Caco-2 (cell line): ENCODE measurements at regions not wholly inside any gene's neighbourhood (a gene's known extent, or its start where the extent isn't known, plus 50 kb on each side); places are given as distances from the start of the nearest gene placed in this dataset.

Experiments
- BruUV-seq: library from RNA; stranded (reverse); fragments of 400-500 nt; replicated peaks from 2 replicates; lab custom pipeline; 2021; lab: Mats Ljungman, UMichigan
- CTCF ChIA-PET: fragments of 300-600 bp; sonication (Branson Sonifier 250); formaldehyde crosslinking; loops from one replicate; lab custom pipeline; 2022; ENCODE audit warnings: antibody characterized with exemption; lab: Charles Lee
- POLR2A ChIA-PET: fragments of 300-600 bp; sonication (Branson Sonifier 250); formaldehyde crosslinking; loops from one replicate; lab custom pipeline; 2022; ENCODE audit warnings: antibody characterized with exemption; lab: Charles Lee
- DNase-seq, 2 experiments: peaks; one replicate each; pipeline versions ENCODE4 v3.0.0 to v3.0.0-alpha.2; 2020 to 2022
- H3K27me3 ChIP-seq: replicated peaks from 2 replicates; pipeline ENCODE4 v1.6.0; 2011; ENCODE audit warnings: low read length; ENCODE audit not compliant: control insufficient read depth, insufficient read depth
- H3K36me3 ChIP-seq: 2 replicates; pipeline ENCODE4 v1.5.1; 2011; ENCODE audit warnings: low read length; ENCODE audit not compliant: control insufficient read depth, insufficient read depth
- H3K4me1 ChIP-seq: fragments of 250-450 bp; sonication (Bioruptor Pico); 2 replicates; pipeline ENCODE4 v1.5.1; 2020; ENCODE audit warnings: mild to moderate bottlenecking
- H3K4me3 ChIP-seq: 2 replicates; pipeline ENCODE4 v1.5.1; 2011; ENCODE audit warnings: low read depth, mild to moderate bottlenecking, control low read depth, low read length
- H3K9me3 ChIP-seq: fragments of 250-450 bp; sonication (Bioruptor Pico); 2 replicates; pipeline ENCODE4 v1.5.1; 2020; ENCODE audit warnings: mild to moderate bottlenecking, moderate library complexity
- H3K27ac Mint-ChIP-seq: one replicate; pipeline ENCODE4 v1.8.0; 2022; ENCODE audit warnings: mixed read lengths; ENCODE audit not compliant: unreplicated experiment
- H3K27me3 Mint-ChIP-seq: one replicate; pipeline ENCODE4 v1.8.0; 2022; ENCODE audit warnings: mixed read lengths; ENCODE audit not compliant: insufficient read depth, unreplicated experiment
- H3K36me3 Mint-ChIP-seq: one replicate; pipeline ENCODE4 v1.8.0; 2022; ENCODE audit warnings: mild to moderate bottlenecking, mixed read lengths; ENCODE audit not compliant: insufficient read depth, unreplicated experiment
- H3K4me1 Mint-ChIP-seq: one replicate; pipeline ENCODE4 v1.8.0; 2022; ENCODE audit warnings: low read depth, mixed read lengths; ENCODE audit not compliant: unreplicated experiment
- H3K4me3 Mint-ChIP-seq: one replicate; pipeline ENCODE4 v1.8.0; 2022; ENCODE audit warnings: mild to moderate bottlenecking, moderate library complexity, mixed read lengths; ENCODE audit not compliant: unreplicated experiment
- H3K9me3 Mint-ChIP-seq: one replicate; pipeline ENCODE4 v1.8.0; 2022; ENCODE audit warnings: mixed read lengths; ENCODE audit not compliant: unreplicated experiment
- intact Hi-C: fragments of 100-400 bp; cut with micrococcal nuclease; formaldehyde crosslinking; loops from one replicate; pipeline ENCODE4 v1.10.0; 2022; ENCODE audit not compliant: unreplicated experiment
- TF ChIP-seq, protein P1 (sequence below), 2 experiments: fragments of 200-600 bp in 1 of 2; IDR thresholded peaks; 1 replicate in 1 of 2; 2 replicates in 1 of 2; pipeline versions ENCODE4 v1.5.1 to v1.8.0; 2011 to 2022; ENCODE audit warnings: antibody characterized with exemption in 1 of 2, control low read depth in 1 of 2, inconsistent platforms in 1 of 2, low read depth in 1 of 2, low read length in 1 of 2, mild to moderate bottlenecking in 1 of 2, moderate library complexity in 1 of 2; ENCODE audit not compliant: insufficient read depth in 1 of 2, severe bottlenecking in 1 of 2, unreplicated experiment in 1 of 2

DNA sequence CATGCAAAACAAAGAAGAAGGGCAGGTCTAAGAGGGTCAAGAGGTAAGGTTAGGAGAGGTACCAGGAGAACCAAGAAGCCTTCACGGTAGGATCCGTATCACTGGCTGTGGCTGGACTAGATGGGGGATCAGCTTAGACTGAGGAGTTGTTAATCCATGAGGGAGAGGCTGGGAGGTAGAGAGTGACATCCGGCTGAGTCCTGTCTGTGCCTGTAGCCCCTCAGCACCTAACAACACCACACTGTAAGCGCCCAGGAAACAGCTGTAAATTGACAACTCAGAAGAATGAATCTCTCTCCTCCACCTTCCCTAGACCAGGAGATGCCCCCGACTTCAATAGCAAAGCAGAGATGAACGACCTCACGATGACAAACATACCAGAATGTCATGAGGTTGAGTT, 199.4 kb upstream of the RPL38 start:
- DNase-seq: no peak
- Histone ChIP-seq H3K4me3 (no peak overlapping the region), H3K9me3 (no peaks in the 10 kb centered on the region), H3K36me3 (no peaks in the 10 kb centered on the region), H3K4me1 (peaks cover 8% of the 10 kb centered on the region; the same call in 1 of the 2 replicates), H3K27me3 (no peaks in the 10 kb centered on the region; the same call in 1 of the 2 replicates)
- H3K36me3 Mint-ChIP-seq: no peaks in the 10 kb centered on the region
- no peak overlapping the region for H3K27ac Mint-ChIP-seq
- peaks cover 7% of the 10 kb centered on the region for H3K4me1 Mint-ChIP-seq
- TF ChIP-seq, protein P1, sequence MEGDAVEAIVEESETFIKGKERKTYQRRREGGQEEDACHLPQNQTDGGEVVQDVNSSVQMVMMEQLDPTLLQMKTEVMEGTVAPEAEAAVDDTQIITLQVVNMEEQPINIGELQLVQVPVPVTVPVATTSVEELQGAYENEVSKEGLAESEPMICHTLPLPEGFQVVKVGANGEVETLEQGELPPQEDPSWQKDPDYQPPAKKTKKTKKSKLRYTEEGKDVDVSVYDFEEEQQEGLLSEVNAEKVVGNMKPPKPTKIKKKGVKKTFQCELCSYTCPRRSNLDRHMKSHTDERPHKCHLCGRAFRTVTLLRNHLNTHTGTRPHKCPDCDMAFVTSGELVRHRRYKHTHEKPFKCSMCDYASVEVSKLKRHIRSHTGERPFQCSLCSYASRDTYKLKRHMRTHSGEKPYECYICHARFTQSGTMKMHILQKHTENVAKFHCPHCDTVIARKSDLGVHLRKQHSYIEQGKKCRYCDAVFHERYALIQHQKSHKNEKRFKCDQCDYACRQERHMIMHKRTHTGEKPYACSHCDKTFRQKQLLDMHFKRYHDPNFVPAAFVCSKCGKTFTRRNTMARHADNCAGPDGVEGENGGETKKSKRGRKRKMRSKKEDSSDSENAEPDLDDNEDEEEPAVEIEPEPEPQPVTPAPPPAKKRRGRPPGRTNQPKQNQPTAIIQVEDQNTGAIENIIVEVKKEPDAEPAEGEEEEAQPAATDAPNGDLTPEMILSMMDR (IDR thresholded peaks at IDR 0.05; ENCODE audit: insufficient read depth in 1 of 2, low read depth in 1 of 2, low read length in 1 of 2, severe bottlenecking in 1 of 2, unreplicated experiment in 1 of 2): no peak
- no peaks in the 10 kb centered on the region for H3K27me3 Mint-ChIP-seq
- no TSS peak for BruUV-seq
- ChIA-PET CTCF (interaction anchor here (0.6 kb wide), 1 partner anchor 536 kb away, joined by 3 read pairs; no protein-coding TSS in a partner anchor), POLR2A (no interaction called here)
- intact Hi-C loops: no loop called here
- no peak overlapping the region for H3K4me3 Mint-ChIP-seq
- no peaks in the 10 kb centered on the region for H3K9me3 Mint-ChIP-seq

DNA sequence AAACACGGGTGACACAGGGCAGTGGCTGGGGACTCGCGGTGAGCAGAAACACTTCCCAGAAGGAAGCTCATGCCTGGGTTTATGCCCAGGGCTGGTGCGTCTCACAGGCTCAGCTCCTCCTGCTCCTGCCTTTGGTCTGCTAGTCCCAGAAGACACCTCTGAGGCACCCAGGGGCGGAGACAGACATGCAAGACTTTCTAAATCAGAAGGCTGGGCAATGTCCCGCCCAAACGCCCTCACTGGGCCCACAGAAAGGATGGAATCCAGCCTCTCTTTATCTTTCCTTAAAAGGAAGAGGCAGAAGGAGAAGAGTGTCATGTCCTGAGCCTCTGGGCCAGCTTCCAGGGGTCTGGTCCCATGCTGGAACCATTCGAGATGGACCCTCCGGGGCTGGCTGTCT, 197.7 kb upstream of the RPL38 start:
- Mint-ChIP-seq H3K36me3 (no peaks in the 10 kb centered on the region), H3K27ac (no peak overlapping the region), H3K4me3 (no peak overlapping the region), H3K27me3 (no peaks in the 10 kb centered on the region), H3K4me1 (peaks cover 12% of the 10 kb centered on the region), H3K9me3 (no peaks in the 10 kb centered on the region)
- Histone ChIP-seq H3K27me3 (no peaks in the 10 kb centered on the region; the same call in 1 of the 2 replicates), H3K4me1 (peaks cover 8% of the 10 kb centered on the region; the same call in 1 of the 2 replicates), H3K36me3 (no peaks in the 10 kb centered on the region), H3K4me3 (no peak overlapping the region), H3K9me3 (no peaks in the 10 kb centered on the region)
- POLR2A ChIA-PET: no interaction called here
- DNase-seq: no peak
- CTCF ChIA-PET: no interaction called here
- intact Hi-C loops: no loop called here
- no TSS peak for BruUV-seq
- TF ChIP-seq, protein P1 (IDR thresholded peaks at IDR 0.05; ENCODE audit: insufficient read depth in 1 of 2, low read depth in 1 of 2, low read length in 1 of 2, severe bottlenecking in 1 of 2, unreplicated experiment in 1 of 2): no peak

DNA sequence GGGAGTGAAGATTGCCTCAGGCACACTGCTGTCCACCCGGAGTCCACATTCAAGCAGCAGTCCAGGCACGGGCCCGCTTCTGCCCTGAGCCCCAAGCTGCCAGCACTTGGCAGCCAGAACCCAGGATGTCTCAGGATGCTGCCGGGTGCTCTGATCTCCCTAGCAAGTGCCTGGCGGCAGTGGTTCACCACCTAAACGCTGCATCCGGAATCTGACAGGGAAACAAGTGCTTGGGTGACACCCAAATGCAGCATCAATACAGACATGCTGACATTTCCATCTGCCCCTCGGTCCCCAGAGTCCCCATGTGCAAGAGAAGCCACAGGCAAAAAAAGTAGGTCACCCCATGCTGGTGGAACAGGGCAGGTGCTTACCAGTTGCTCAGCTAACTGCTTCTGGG, 197.1 kb upstream of the RPL38 start:
- H3K36me3 Mint-ChIP-seq: no peaks in the 10 kb centered on the region
- no peaks in the 10 kb centered on the region for H3K27me3 Mint-ChIP-seq
- Histone ChIP-seq H3K27me3 (no peaks in the 10 kb centered on the region; the same call in 1 of the 2 replicates), H3K36me3 (no peaks in the 10 kb centered on the region), H3K4me1 (peaks cover 8% of the 10 kb centered on the region; the same call in 1 of the 2 replicates), H3K4me3 (no peak overlapping the region), H3K9me3 (no peaks in the 10 kb centered on the region)
- ChIA-PET CTCF (interaction anchor here (0.7 kb wide), 1 partner anchor 17 kb away, joined by 3 read pairs; no protein-coding TSS in a partner anchor), POLR2A (no interaction called here)
- intact Hi-C loops: no loop called here
- H3K4me3 Mint-ChIP-seq: no peak overlapping the region
- BruUV-seq: no TSS peak
- no peaks in the 10 kb centered on the region for H3K9me3 Mint-ChIP-seq
- H3K4me1 Mint-ChIP-seq: peaks cover 14% of the 10 kb centered on the region
- no peak overlapping the region for H3K27ac Mint-ChIP-seq
- no peak for DNase-seq
- TF ChIP-seq, protein P1 (IDR thresholded peaks at IDR 0.05; ENCODE audit: insufficient read depth in 1 of 2, low read depth in 1 of 2, low read length in 1 of 2, severe bottlenecking in 1 of 2, unreplicated experiment in 1 of 2): no peak
